NCI-H1048 (cell line): ENCODE measurements at regions not wholly inside any gene's neighbourhood (a gene's known extent, or its start where the extent isn't known, plus 50 kb on each side); places are given as distances from the start of the nearest gene placed in this dataset.
"Not testable (repeated sequence)": the region's sequence is repeated elsewhere in the genome, so short reads cannot be mapped to it uniquely, and the experiment has no call there.

ENCODE experiments used
- DNase-seq: peaks from one replicate; lab custom pipeline; 2025; lab: John Stamatoyannopoulos, UW

DNA sequence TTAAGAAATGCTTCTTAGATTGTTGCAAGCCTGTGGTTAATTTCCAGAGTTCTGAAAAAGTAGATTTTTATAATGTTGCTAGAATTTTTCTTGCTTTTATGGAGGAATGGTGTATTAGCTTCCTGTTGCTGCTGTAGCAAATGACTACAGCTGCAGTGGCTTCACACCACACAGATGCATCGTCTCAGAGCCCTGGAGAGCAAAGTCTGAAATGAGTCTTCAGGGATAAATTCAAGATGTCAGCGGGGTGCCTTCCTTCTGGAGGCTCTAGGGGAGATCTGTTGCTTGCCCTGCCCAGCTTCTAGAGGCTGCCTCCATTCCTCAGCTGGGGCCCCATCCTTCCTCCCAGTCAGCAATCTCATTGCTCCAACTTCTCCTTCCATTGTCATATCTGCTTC lies 187.8 kb downstream of the ZNF516 start:
- no peak for DNase-seq

DNA sequence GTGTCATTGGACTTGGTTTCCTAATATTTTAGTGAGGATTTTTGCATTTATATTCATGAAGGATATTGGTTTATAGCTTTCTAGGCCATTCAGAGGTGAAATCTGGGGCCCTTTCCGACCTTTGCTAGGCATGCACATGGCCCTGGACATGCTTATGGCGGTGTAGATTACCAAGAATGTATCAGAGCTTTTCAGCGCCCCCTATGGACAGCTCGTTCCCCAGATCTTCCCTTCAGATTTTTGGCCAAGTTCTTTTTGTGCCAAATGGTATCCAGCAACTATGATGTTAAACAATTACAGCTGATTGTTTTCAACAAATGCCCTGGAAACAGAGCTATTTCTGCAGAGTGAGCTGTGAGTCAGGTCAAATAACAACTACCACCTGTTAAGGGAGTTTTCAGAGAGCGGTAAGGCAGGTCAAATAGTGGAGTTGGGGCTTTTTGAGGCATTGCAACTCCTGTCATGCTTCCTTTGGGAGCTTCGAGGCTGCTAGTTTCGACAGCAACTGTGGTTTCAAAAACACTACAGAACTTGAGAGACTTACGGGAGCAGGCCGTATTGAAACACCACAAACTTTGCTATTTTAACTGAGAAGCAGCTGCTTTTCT lies 188.3 kb downstream of the ZNF516 start:
- no peak for DNase-seq

DNA sequence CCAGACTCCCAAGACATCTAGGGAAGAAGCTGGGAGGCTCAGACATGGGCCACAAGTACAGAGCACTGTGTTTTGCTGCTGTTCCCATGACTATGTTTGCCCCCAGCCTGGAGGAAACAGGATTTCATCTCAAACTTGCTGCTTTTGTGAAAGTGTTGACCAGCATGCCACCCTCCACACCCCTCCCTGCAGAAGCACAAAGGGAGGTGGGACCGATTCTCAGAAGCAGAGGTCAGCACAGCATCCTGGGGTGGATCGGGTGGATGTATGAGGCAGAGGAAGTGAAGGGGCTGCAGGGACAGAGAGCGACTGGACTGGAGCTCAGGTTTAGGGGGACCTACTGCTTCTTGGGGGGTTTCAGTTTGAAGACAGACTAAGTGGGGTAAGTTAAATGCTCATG lies 209.2 kb downstream of the ZNF516 start:
- DNase-seq: no peak

DNA sequence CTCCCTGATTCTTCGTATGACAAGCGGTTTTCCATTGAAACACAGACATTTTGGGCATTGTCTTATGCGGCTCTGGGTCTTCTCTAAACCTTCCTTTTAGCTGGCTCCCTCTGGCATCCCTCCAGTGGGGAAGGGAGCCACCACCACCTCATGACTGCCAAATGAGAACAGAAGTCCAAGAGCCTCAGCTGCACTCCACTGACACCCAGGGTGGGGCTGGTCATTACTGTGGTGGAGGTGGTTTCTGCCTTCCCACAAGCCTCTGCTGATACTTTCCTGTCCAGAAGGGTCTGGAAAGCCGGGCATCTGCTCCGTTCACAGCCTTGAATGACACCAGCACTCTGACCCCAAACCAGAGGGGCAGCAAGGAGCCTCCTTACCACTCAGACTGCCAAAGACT lies 213.5 kb downstream of the ZNF516 start:
- DNase-seq: no peak

DNA sequence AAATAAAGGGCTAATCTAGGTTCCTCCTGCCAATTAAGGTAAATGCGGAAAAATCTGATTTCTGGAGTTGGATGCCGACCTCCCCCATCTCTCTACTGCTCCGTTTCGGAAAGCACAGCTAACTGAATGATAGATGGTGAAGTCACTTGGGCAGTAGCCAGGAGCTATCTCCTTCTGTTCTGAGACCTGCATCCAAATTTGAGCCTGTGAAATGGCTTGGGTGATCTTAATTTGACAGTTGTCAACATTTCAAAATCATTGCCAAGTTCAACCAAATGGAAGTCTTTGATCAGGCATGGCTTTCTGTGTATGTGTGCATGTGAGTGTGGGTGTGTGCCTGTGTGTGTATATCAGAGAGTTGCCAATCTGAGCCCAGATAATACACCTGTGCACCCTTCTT lies 217.2 kb downstream of the ZNF516 start:
- DNase-seq: no peak

DNA sequence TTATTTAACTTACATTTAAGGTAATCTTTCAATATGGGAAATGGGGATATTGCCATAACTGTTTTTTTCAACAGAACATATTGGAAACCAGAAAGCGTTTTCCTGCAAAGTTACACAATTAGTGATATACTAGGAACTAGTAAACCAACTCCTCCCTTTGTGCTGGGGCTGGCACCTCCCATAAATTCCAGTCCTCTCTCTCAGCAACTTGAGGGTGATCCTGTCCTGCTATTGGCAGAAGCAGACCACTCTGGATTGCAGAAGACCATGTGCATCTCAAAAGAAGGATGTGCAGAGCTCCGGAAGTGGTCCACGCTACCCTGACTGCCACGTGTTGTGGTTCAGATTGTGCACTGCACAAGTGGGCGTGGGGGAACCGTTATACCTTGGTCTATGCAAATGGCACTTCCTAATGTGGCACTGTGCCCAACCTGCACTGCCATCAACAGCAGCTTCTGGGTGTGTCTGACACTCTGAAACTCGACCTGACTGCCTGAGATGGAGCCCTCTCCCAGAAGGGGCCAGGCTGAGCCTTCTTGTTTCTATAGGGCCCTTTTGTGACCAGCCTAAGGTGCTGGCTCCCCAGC lies 219.2 kb downstream of the ZNF516 start:
- DNase-seq: no peak

DNA sequence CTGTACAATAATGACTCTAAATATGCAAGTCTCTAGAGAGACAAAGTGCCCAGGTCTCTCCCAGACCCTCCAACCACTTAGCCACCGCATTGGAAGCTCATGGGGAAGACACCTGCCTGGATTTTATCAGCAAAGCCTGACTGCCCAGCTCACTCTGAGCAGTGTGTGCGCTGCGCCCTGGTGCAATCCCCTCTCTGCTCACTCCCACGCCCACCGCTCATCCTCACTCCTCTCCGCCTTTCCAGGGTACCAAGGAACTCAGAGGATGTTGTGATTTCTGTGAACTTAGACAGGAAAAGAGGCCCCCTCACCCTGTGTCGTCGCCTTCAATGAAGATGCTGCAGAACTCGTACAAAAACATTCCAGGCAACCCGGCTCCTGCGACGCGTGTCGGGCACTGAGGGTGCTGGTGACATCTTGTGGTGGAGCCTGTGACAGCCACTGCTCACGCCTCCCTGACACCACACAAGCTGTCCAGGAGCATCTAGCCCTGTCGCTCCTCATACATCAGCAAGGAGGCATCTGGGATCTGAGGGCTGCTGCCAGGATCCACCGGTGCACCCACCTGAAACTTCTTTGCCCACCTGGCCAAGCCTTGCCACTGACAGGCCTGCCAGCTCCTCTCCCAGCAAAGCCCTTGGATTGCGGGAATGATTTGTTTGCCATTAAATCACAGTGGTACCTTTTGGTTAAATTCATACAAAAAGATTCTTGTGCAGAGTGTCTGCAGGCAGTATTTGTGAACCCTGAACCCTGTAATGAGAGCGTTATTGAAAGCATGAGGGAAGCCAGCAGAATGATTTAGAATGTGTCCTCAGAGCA lies 220.4 kb downstream of the ZNF516 start:
- no peak for DNase-seq

DNA sequence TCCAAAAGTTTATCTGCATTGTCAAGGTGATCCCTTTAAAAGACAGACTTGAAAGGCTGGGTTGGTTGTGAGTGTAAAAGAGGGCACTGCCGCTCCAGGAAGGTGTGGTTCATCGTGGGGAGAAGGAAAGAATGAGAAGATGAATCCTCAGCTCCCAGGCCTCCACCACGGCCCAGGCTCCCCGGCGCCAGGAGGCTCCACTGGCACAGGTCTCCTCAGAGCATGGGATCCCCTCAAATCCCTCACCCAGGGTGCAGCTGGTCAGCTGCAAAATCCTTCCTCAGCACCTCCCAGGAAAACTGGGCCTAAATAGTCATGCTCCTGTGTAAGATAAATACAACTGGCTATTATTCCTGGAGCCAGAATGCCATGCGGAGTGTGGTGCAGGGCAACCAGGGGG lies 221.1 kb downstream of the ZNF516 start:
- DNase-seq: no peak

DNA sequence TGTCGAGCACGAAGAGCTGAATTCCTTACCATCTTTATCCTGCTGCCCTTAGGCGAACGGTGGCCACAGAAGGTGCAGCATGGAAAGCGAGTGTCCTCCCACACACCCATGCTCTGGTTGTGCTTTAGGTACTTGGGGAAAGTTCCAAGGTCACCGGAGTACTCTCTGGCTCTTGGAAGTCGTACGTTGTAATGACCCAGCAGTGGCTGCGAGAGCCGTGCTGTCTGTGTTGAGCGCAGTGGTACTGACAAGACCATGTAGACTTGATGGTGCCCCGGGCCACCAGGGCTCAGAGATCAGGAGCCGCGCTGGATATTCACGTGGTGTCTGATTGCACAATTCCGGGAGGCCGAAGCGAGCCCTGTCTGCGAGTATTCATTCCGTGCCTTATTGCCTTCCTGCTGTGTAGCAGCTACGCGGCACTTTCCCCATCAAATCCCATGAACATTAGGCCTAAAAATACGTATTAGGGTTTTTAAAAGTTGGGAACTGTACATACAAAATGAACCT lies 222.0 kb downstream of the ZNF516 start:
- DNase-seq: no peak

DNA sequence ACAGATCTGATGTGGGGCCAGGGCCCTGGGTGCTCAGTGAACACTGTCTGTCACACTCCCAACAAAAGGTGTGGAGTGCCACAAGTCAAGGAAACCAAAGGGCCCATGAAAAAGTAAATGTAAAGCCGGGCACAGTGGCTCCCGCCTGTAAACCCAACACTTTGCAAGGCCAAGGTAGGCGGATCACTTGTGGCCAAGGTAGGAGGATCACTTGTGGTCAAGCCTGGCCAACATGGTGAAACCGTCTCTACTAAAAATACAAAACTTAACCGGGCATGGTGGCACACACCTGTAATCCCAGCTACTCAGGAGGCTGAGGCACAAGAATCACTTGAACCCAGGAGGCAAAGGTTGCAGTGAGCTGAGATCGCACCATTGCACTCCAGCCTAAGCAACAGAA lies 227.6 kb downstream of the ZNF516 start:
- DNase-seq: not testable (repeated sequence)

DNA sequence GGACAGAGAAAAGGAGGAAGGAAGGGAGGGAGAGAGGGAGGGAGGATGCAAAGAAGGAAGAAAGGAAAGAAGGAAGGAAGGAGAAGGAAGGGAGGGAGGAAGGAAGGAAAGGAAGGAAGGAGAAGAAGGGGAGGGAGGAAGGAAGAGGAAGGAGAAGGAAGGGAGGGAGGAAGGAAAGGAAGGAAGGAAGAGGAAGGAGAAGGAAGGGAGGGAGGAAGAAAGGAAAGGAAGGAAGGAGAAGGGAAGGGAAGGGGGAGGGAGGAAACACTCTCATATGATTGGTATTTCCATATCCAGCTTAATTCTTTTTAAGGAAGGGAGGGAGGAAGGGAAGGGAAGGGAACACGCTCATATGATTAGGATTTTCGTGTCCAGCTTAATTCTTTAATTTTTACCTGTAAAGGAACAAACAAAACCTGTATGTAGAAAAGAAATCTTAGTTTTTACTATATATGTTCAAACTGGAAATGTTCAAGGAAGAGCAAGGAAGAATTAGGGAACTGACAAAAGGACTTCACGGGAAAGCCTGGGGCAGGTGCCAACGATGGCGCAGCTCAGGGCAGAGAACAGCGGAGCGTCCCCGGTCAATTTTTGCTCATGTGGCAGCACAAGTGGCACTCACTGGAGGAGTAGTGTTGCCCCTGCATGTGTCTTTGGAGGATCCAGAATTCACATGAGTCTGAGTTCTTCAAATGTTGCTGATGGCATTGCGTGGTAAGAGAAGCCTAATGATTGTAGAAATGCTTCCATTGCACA lies 228.6 kb downstream of the ZNF516 start:
- no peak for DNase-seq

DNA sequence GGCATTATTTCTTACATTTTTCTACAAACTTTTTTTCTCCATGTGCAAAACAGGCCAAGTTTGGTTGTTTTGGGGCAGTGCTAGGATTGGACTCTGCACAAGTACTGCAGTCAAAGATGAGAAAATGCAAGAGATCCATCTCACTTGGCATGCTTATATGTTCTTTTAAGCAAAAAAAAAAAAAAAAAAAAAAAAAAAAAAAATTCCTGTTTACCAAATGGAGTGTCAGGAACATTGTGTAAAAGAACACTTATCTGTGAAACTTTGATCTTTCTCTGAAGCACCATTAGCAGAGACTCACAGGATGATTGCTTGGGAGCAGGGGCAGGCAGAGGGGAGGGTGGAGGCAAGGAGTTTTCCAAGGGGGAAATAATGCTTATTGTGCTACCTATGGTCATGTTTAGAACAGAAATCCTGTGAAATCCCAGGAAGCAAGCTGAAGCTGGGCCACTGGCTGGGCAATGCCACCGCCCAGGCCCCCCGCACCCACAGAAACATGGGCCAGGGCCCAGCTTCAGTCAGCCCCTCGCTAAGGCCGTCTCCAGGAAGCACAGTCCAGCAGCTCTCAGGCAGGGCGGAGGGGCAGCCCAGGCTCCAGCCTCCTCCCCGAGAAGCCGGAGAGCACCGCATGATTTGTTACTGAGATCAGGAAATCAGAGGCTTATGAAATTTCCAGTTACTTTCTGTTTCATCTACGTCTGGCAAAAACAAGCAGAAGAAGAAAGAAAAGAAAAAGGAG lies 229.4 kb downstream of the ZNF516 start:
- DNase-seq: no peak

DNA sequence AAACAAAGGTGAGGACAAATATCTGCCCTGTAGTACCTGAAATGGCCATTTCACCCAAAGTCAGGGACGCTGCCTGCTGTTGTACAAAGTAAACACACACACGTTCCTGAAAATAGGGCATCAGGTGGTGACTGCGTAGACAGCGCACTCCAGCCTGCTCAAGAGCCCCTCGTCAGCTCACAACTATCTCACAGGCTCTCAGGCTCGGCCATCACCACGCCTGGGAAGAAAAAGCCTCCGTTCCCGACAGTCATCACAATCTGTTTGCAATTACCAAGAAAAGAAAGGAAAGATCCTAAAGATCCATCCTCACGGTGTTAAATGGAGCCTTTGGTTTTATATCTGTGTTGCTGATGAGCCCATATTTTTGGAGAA lies 230.2 kb downstream of the ZNF516 start:
- DNase-seq: no peak

DNA sequence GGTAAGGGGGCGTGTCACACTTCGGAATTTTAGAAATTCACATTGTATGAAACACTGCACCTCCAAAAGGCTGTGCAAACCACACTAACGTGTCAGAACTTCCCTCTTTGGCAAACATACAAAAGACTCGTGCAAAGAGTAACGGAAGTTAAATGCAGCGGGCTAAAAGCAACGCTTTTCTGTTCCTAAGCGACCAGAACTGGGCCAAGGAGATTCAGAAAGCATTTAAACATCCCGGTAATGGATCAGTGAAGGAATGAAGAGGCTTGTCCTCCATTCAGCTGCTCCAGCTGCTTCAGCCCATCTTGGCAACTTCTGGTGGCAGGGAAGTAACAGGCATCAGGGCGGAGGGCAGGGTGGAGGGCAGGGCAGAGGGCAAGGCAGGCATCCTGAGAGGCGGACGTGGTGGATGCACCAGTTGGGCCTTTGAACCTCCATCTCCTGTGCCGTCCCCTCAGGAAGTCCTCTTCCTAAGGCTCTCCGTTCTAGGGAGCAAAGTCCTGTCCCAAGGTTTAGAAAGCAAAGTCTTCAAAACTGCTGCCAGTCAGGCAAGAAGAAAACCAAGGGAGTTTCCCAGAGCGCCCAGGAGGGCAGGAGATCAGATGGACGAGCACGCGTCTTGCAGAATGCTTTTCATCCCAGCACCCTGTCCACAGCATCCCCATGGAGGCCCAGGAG lies 230.7 kb downstream of the ZNF516 start:
- no peak for DNase-seq

DNA sequence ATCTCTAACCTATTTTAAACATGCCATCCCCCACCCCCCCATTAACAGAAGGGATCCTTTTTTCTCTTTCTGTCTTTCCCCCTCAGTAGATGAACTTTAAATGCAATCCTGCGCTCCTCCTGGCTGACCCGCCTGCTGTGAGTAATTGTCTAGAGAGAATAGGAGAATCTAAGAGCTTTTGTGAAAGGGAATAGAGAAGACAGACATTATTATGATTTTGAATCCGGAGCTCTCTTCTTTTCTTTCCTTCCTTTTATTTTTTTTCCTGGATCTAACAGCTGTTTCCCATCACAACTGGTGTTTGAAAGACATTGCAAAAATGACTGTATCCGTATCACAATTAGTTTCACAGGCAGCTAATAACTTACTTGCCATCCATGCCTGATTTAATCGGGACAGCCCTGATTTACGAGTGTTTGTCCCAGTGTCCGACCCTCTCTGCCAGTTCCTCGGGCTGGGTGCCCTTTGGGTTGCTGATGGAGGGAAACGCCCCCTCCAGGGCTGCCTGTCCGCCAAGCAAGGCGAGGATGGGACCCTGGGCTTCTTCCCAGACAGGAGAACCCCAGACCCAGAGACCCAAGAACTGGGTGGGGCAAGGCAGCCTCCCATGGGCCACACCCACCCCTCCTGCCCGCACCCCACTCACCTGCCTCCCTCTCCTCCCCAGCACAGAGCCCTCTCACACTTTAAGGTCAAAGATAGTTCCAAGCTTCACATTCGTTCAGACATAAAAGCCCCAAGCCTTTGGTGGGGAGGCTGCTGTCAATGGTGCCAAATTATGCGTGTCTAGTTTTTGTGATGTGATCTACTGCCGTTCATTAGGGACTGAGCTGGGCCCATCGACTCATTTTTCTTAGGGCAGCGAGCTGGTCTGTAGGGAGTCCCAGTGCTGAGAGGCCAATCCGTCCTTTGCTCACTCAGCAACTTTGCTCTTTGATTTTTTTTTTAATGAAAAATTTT lies 231.7 kb downstream of the ZNF516 start:
- no peak for DNase-seq

DNA sequence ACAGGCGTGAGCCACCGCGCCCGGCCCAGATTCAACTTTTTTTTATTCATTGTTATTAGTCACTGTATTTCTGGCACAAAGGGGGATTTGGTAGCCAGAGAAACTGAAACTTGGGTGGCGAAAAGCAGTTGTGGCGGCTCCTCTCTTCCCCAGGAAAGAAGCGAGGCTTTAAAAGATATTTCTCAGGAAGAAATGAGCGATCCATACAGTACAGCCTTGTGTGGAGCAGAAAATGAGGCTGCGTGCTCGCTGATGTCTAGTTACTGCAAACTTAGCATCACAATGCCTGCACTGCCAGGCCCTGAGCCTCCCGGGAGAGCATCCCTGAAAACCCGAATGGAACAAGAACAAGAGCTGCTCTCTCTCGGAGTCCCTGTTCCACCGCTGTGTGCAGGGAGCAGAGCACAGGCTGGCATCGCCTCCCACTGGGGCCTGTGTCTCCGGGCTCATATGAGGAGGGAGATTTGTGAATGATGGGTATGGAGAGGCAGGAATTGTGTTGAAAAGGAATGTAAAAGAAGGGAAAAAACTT lies 234.0 kb downstream of the ZNF516 start:
- DNase-seq: no peak

DNA sequence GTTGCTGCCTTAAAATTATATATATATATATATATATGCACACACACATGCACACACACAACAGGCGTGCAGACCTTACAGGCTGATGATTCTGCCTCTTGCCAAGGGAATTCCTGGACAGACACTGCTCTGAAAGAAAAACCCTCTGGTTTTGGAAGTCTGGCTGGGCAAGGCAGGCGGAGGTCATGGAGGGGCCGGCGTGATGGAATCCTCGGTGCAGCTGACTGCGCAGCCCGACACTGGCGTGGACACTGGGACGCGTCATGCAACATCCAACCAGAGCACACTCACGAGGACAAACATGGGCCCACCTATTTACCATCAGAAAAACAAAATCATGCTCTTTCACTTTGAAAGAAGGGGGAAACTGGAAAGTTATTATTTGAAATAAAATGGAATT lies 235.3 kb downstream of the ZNF516 start:
- no peak for DNase-seq

DNA sequence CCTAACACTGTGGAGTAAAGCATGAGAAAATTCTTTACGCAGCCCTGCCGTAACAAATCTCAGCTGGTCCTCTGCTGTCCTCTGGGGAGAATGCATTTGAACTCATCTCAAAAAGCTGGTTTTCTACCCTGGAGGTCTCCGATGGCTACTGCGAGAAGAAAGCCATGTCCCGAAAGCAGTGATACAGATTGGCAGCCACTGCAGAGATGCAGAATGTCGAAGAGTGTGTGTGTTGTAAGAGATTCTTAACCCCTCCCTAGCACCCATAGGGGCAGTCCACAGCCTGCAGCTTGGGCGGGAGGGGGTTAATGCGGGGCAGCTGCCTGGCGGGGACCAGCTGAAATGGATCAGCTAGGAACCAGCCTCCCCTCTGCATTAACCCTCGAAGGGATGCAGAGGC lies 235.9 kb downstream of the ZNF516 start:
- DNase-seq: no peak

DNA sequence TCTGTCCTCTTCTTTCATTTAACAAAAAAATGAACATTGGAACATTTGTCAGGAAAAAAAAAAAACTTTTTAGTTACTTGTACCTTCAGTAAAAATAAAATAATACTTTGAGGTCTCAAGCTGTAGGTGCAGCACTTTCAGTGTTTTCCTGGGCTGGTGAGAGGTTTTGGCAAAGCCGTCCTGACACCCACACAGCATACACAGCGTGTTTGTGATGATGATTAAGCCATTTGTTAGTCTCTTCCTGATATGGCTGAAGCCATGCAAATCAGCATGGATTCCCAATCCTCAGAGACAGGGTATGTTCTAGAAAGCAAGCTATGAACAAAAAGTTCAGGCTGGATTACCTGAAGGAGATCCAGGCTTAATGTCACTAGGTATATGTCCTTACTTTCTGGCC lies 236.8 kb downstream of the ZNF516 start:
- DNase-seq: no peak
